Hepatocyte (in vitro differentiated cells): ENCODE measurements at regions not wholly inside any gene's neighbourhood (a gene's known extent, or its start where the extent isn't known, plus 50 kb on each side); places are given as distances from the start of the nearest gene placed in this dataset.

Source experiments
- DNase-seq: peaks from one replicate; pipeline ENCODE4 v3.0.0-alpha.2; 2016; ENCODE audit warnings: low spot score
- H2AFZ ChIP-seq: fragments of 200-600 bp; sonication (generic); 2 replicates; pipeline ENCODE4 v1.6.0; 2016; ENCODE audit warnings: antibody characterized with exemption, mild to moderate bottlenecking
- H3K27ac ChIP-seq: fragments of 200-600 bp; sonication (generic); 2 replicates; pipeline ENCODE4 v1.5.1; 2016; ENCODE audit warnings: mild to moderate bottlenecking
- H3K27me3 ChIP-seq: fragments of 200-600 bp; sonication (generic); 2 replicates; pipeline ENCODE4 v1.6.1; 2016
- H3K36me3 ChIP-seq: fragments of 200-600 bp; sonication (generic); replicated peaks from 2 replicates; pipeline ENCODE4 v1.5.1; 2016; ENCODE audit warnings: low read depth; ENCODE audit not compliant: insufficient read depth
- H3K4me1 ChIP-seq: fragments of 200-600 bp; sonication (generic); 2 replicates; pipeline ENCODE4 v1.5.1; 2016; ENCODE audit warnings: mild to moderate bottlenecking, moderate library complexity; ENCODE audit not compliant: insufficient read depth
- H3K4me2 ChIP-seq: fragments of 200-600 bp; sonication (generic); 2 replicates; pipeline ENCODE4 v1.6.0; 2016
- H3K4me3 ChIP-seq: fragments of 200-600 bp; sonication (generic); 2 replicates; pipeline ENCODE4 v1.5.1; 2016; ENCODE audit warnings: mild to moderate bottlenecking
- H3K79me2 ChIP-seq: fragments of 200-600 bp; sonication (generic); 2 replicates; pipeline ENCODE4 v1.6.0; 2017; ENCODE audit warnings: mild to moderate bottlenecking
- H3K9me2 ChIP-seq: fragments of 200-600 bp; sonication (generic); replicated peaks from 2 replicates; pipeline ENCODE4 v1.6.0; 2017; ENCODE audit warnings: mild to moderate bottlenecking; ENCODE audit not compliant: insufficient read depth
- H3K9me3 ChIP-seq: fragments of 200-600 bp; sonication (generic); 2 replicates; pipeline ENCODE4 v1.5.1; 2016; ENCODE audit warnings: low read depth, mild to moderate bottlenecking
- H4K20me1 ChIP-seq: fragments of 200-600 bp; sonication (generic); 2 replicates; pipeline ENCODE4 v1.6.0; 2016; ENCODE audit warnings: mild to moderate bottlenecking; ENCODE audit not compliant: insufficient read depth, poor library complexity, severe bottlenecking
- CTCF ChIP-seq: fragments of 200-600 bp; sonication (generic); IDR thresholded peaks from 2 replicates; pipeline ENCODE4 v1.5.1; 2016; ENCODE audit warnings: antibody characterized with exemption, mild to moderate bottlenecking; ENCODE audit not compliant: poor library complexity
- EZH2 ChIP-seq: fragments of 200-600 bp; sonication (generic); IDR thresholded peaks from 2 replicates; pipeline ENCODE4 v1.6.1; 2016; ENCODE audit warnings: antibody characterized with exemption, mild to moderate bottlenecking, borderline replicate concordance
- EZH2phosphoT487 ChIP-seq: fragments of 200-600 bp; sonication (generic); IDR thresholded peaks from one replicate; pipeline ENCODE4 v1.6.1; 2018; ENCODE audit warnings: antibody characterized with exemption, mild to moderate bottlenecking, low read depth, moderate library complexity; ENCODE audit not compliant: unreplicated experiment, severe bottlenecking
- WGBS: methylation state at CpG from one replicate; pipeline ENCODE4 v1.1.6; 2016; ENCODE audit warnings: low lambda C conversion rate; ENCODE audit errors: missing lambda C conversion rate; 5-methylcytosine and 5-hydroxymethylcytosine counted together

GRCh38 chr6:97594844-97595243 lies 311.8 kb upstream of the MMS22L start:
- no peak overlapping the region for H2AFZ ChIP-seq
- 66% methylated on average over 3 of the region's 3 CpGs for WGBS
- H3K9me2 ChIP-seq, result no peaks in the 10 kb centered on the region
- H3K79me2 ChIP-seq, result no peaks in the 10 kb centered on the region
- no peaks in the 10 kb centered on the region for H3K36me3 ChIP-seq
- no peak overlapping the region for H3K27ac ChIP-seq
- TF ChIP-seq EZH2phosphoT487 (no peak), CTCF (no peak), EZH2 (no peak)
- H4K20me1 ChIP-seq, result no peaks in the 10 kb centered on the region
- H3K4me3 ChIP-seq, result no peak overlapping the region
- no peaks in the 10 kb centered on the region for H3K4me1 ChIP-seq
- H3K27me3 ChIP-seq, result no peaks in the 10 kb centered on the region
- no peak for DNase-seq
- no peaks in the 10 kb centered on the region for H3K9me3 ChIP-seq
- H3K4me2 ChIP-seq, result no peak overlapping the region

- Histone ChIP-seq H3K9me2 (no peaks in the 10 kb centered on the region), H3K27me3 (no peaks in the 10 kb centered on the region), H3K79me2 (no peaks in the 10 kb centered on the region), H3K9me3 (no peaks in the 10 kb centered on the region), H3K4me3 (no peak overlapping the region), H3K4me2 (no peak overlapping the region), H3K36me3 (no peaks in the 10 kb centered on the region), H3K4me1 (no peaks in the 10 kb centered on the region), H2AFZ (no peak overlapping the region), H3K27ac (no peak overlapping the region), H4K20me1 (no peaks in the 10 kb centered on the region)
- DNase-seq, result no peak
- TF ChIP-seq EZH2 (no peak), EZH2phosphoT487 (no peak), CTCF (no peak)
Measured at GRCh38 chr6:97621111-97621510, 338.1 kb upstream of the MMS22L start.

- H3K36me3 ChIP-seq, result no peaks in the 10 kb centered on the region
- H3K27me3 ChIP-seq, result no peaks in the 10 kb centered on the region
- no peak overlapping the region for H3K4me3 ChIP-seq
- H3K9me3 ChIP-seq, result no peaks in the 10 kb centered on the region
- H3K27ac ChIP-seq, result no peak overlapping the region
- TF ChIP-seq CTCF, result no peak
- no peak for TF ChIP-seq EZH2
- TF ChIP-seq EZH2phosphoT487, result no peak
- H3K79me2 ChIP-seq, result no peaks in the 10 kb centered on the region
- no peaks in the 10 kb centered on the region for H4K20me1 ChIP-seq
- peak overlapping the region; percentile 19 for H2AFZ ChIP-seq
- WGBS, result 56% methylated on average over 7 of the region's 7 CpGs
- H3K9me2 ChIP-seq, result no peaks in the 10 kb centered on the region
- peak overlapping the region; percentile 62 for H3K4me2 ChIP-seq
- DNase-seq, result peak; percentile 18
- no peaks in the 10 kb centered on the region for H3K4me1 ChIP-seq
Measured at GRCh38 chr6:97626671-97627441, 343.8 kb upstream of the MMS22L start.
